Smooth muscle cell of the brain vasculature (primary cell): ENCODE measurements at regions not wholly inside any gene's neighbourhood (a gene's known extent, or its start where the extent isn't known, plus 50 kb on each side); places are given as distances from the start of the nearest gene placed in this dataset.
"Not testable (repeated sequence)": the region's sequence is repeated elsewhere in the genome, so short reads cannot be mapped to it uniquely, and the experiment has no call there.

Source experiments
- DNase-seq: peaks from one replicate; pipeline ENCODE4 v3.0.0-alpha.2; 2012; ENCODE audit warnings: low read depth, low spot score

- DNase-seq, result no peak
Observed at GRCh38 chr2:61774351-61774750, 79.5 kb downstream of the FAM161A start.

- no peak for DNase-seq
Observed at GRCh38 chr2:61771904-61772845, 81.7 kb downstream of the FAM161A start.

- no peak for DNase-seq
Observed at GRCh38 chr2:61770746-61771145, 83.1 kb downstream of the FAM161A start.

GRCh38 chr2:61770298-61770697 lies 83.6 kb downstream of the FAM161A start:
- DNase-seq, result no peak

- no peak for DNase-seq
Observed at GRCh38 chr2:61769093-61769675, 84.7 kb downstream of the FAM161A start.

- peak; percentile 97 for DNase-seq
Observed at GRCh38 chr2:61764035-61764800, 89.6 kb downstream of the FAM161A start.

GRCh38 chr2:61763605-61764034 lies 90.2 kb downstream of the FAM161A start:
- DNase-seq, result peak; percentile 49

GRCh38 chr2:61762292-61762691 lies 91.6 kb downstream of the FAM161A start:
- DNase-seq, result no peak

- no peak for DNase-seq
Observed at GRCh38 chr2:61759718-61760117, 94.1 kb downstream of the FAM161A start.

- no peak for DNase-seq
Observed at GRCh38 chr2:61759005-61759404, 94.9 kb downstream of the FAM161A start.

- no peak for DNase-seq
Observed at GRCh38 chr2:61758159-61758558, 95.7 kb downstream of the FAM161A start.

- DNase-seq, result no peak
Observed at GRCh38 chr2:61753512-61753911, 100.3 kb downstream of the FAM161A start.

- no peak for DNase-seq
Observed at GRCh38 chr2:61750624-61751023, 103.2 kb downstream of the FAM161A start.

- no peak for DNase-seq
Observed at GRCh38 chr2:61742955-61743354, 110.9 kb downstream of the FAM161A start.

- DNase-seq, result no peak
Observed at GRCh38 chr2:61737841-61738240, 116.0 kb downstream of the FAM161A start.

GRCh38 chr2:61736953-61737352 lies 116.9 kb downstream of the FAM161A start:
- DNase-seq, result no peak

GRCh38 chr2:61733563-61733962 lies 120.3 kb downstream of the FAM161A start:
- DNase-seq, result no peak

- DNase-seq, result no peak
Observed at GRCh38 chr2:61732787-61733186, 121.1 kb downstream of the FAM161A start.

- DNase-seq, result no peak
Observed at GRCh38 chr2:61727746-61728145, 126.1 kb downstream of the FAM161A start.

- DNase-seq, result no peak
Observed at GRCh38 chr2:61726456-61727209, 127.2 kb downstream of the FAM161A start.

GRCh38 chr2:61723364-61723763 lies 130.5 kb downstream of the FAM161A start:
- not testable (repeated sequence) for DNase-seq
